CD4-positive, alpha-beta memory T cell (primary cell): ENCODE measurements at regions not wholly inside any gene's neighbourhood (a gene's known extent, or its start where the extent isn't known, plus 50 kb on each side); places are given as distances from the start of the nearest gene placed in this dataset.

Source experiments
- CTCF ChIA-PET: fragments of 350-600 bp; sonication (Branson Sonifier 250); formaldehyde crosslinking; loops from one replicate; lab custom pipeline; 2021; ENCODE audit warnings: inconsistent platforms; ENCODE audit not compliant: partially characterized antibody; lab: Charles Lee
- POLR2A ChIA-PET: fragments of 350-600 bp; sonication (Branson Sonifier 250); formaldehyde crosslinking; loops from one replicate; lab custom pipeline; 2021; ENCODE audit not compliant: partially characterized antibody; lab: Charles Lee
- DNase-seq, 5 donors: peaks; one replicate each; pipeline versions ENCODE4 v3.0.0 to v3.0.0-alpha.2; 2020 to 2022; ENCODE audit warnings: mixed read lengths in 1 of 5
- H3K27ac ChIP-seq: one replicate; pipeline ENCODE4 v1.7.0; 2013; ENCODE audit warnings: low read depth, low read length
- H3K27me3 ChIP-seq: 2 replicates; pipeline ENCODE4 v1.7.0; 2013; ENCODE audit warnings: mild to moderate bottlenecking, low read length, moderate library complexity; ENCODE audit not compliant: insufficient read depth
- H3K36me3 ChIP-seq: 2 replicates; pipeline ENCODE4 v1.7.0; 2013; ENCODE audit warnings: mild to moderate bottlenecking, low read length, moderate library complexity; ENCODE audit not compliant: insufficient read depth
- H3K4me1 ChIP-seq: 2 replicates; pipeline ENCODE4 v1.7.0; 2013; ENCODE audit warnings: mild to moderate bottlenecking, low read length, moderate library complexity; ENCODE audit not compliant: insufficient read depth
- H3K4me3 ChIP-seq, 2 donors: one replicate each; pipeline ENCODE4 v1.7.0; 2013; ENCODE audit warnings: low read length in 2 of 2, mild to moderate bottlenecking in 1 of 2
- H3K9me3 ChIP-seq, 2 donors: one replicate each; pipeline ENCODE4 v1.7.0; 2013; ENCODE audit warnings: low read length in 2 of 2, control low read depth in 1 of 2; ENCODE audit not compliant: control insufficient read depth in 1 of 2
- H3K27ac Mint-ChIP-seq, 7 donors: one replicate each; pipeline ENCODE4 v1.8.0; 2020 to 2021; ENCODE audit warnings: mixed read lengths in 7 of 7, mild to moderate bottlenecking in 6 of 7, inconsistent platforms in 3 of 7, moderate library complexity in 3 of 7
- H3K27me3 Mint-ChIP-seq, 2 donors: one replicate each; pipeline ENCODE4 v1.8.0; 2020 to 2021; ENCODE audit warnings: mixed read lengths in 2 of 2
- H3K36me3 Mint-ChIP-seq, 2 donors: one replicate each; pipeline ENCODE4 v1.8.0; 2020 to 2021; ENCODE audit warnings: mixed read lengths in 2 of 2, inconsistent platforms in 1 of 2, mild to moderate bottlenecking in 1 of 2
- H3K4me1 Mint-ChIP-seq, 4 donors: one replicate each; pipeline ENCODE4 v1.8.0; 2020 to 2021; ENCODE audit warnings: mixed read lengths in 4 of 4, mild to moderate bottlenecking in 1 of 4
- H3K4me3 Mint-ChIP-seq, 8 donors: one replicate each; pipeline ENCODE4 v1.8.0; 2020 to 2021; ENCODE audit warnings: mixed read lengths in 8 of 8, mild to moderate bottlenecking in 7 of 8, moderate library complexity in 6 of 8, inconsistent platforms in 3 of 8
- H3K9me3 Mint-ChIP-seq, 8 donors: one replicate each; pipeline ENCODE4 v1.8.0; 2020 to 2021; ENCODE audit warnings: mixed read lengths in 8 of 8, mild to moderate bottlenecking in 5 of 8, inconsistent platforms in 3 of 8, moderate library complexity in 1 of 8
- intact Hi-C: fragments of 100-400 bp; cut with micrococcal nuclease; formaldehyde crosslinking; loops from one replicate; pipeline ENCODE4 v1.15.1; 2023

DNA sequence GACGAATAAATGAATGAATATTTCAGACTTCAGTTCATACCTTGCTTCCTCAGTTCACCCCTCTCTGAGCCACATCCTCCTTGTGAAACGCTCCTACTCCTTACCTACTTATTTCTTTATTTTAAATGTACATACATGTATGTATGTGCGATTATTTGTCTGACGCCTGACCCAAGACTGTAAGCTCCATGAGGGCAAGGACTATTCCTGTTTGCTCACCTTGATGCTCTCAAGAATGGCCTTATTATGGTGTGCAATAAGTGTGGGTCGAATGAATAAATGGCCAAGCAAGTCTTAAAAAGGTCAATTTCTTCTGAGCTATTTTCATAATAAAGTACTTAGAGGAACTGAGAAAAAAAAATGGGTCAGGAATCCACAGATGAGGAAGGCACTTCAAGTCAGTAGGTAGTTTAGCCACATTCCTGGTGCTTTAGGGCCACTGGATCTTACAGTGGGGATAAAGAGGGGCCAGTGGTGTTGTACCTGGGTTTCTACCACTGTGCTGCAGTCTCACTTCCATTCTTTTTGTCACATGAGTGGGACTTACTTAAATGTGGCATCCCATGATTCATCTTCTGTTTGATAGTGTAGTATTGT is 74.7 kb downstream of the SDC1 start:
- Mint-ChIP-seq H3K4me3 (no peak overlapping the region), H3K4me1 (no peaks in the 10 kb centered on the region), H3K9me3 (peaks cover 0 to 1% (median 0%) of the 10 kb centered on the region in 8 donors), H3K27me3 (peaks cover 26 to 37% of the 10 kb centered on the region in 2 donors), H3K36me3 (no peaks in the 10 kb centered on the region), H3K27ac (no peak overlapping the region)
- H3K4me1 ChIP-seq, result no peaks in the 10 kb centered on the region
- POLR2A ChIA-PET, result no interaction called here
- H3K9me3 ChIP-seq, result no peaks in the 10 kb centered on the region
- H3K36me3 ChIP-seq, result no peaks in the 10 kb centered on the region
- no peak for DNase-seq
- no peaks in the 10 kb centered on the region for H3K27me3 ChIP-seq
- no peak overlapping the region for H3K27ac ChIP-seq
- no peak overlapping the region for H3K4me3 ChIP-seq
- CTCF ChIA-PET, result no interaction called here
- intact Hi-C loops, result no loop called here

DNA sequence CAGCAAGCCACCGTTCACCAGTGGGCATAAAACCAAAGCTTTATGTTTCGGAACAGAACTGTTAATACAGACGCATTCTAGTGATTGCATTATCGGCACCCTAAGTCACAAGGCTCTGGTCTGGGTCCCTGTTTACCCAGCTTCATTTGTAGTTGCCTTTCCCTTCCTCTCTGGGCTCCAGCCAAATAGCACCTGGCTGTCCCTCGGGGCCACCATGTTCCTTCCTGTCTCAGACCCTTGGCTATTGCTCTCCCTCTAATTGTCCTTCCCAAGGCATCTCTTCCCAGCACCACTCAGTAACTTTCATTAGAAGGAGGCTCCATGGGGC is 75.3 kb downstream of the SDC1 start:
- ChIA-PET CTCF (no interaction called here), POLR2A (no interaction called here)
- Histone ChIP-seq H3K9me3 (no peaks in the 10 kb centered on the region), H3K27ac (no peak overlapping the region), H3K4me3 (no peak overlapping the region), H3K27me3 (no peaks in the 10 kb centered on the region), H3K36me3 (no peaks in the 10 kb centered on the region), H3K4me1 (no peaks in the 10 kb centered on the region)
- intact Hi-C loops, result no loop called here
- DNase-seq, result no peak
- peaks cover 23 to 38% of the 10 kb centered on the region in 2 donors for H3K27me3 Mint-ChIP-seq
- H3K4me3 Mint-ChIP-seq, result no peak overlapping the region
- no peak overlapping the region for H3K27ac Mint-ChIP-seq
- peaks cover 0 to 1% (median 0%) of the 10 kb centered on the region in 8 donors for H3K9me3 Mint-ChIP-seq
- H3K36me3 Mint-ChIP-seq, result no peaks in the 10 kb centered on the region
- H3K4me1 Mint-ChIP-seq, result no peaks in the 10 kb centered on the region

DNA sequence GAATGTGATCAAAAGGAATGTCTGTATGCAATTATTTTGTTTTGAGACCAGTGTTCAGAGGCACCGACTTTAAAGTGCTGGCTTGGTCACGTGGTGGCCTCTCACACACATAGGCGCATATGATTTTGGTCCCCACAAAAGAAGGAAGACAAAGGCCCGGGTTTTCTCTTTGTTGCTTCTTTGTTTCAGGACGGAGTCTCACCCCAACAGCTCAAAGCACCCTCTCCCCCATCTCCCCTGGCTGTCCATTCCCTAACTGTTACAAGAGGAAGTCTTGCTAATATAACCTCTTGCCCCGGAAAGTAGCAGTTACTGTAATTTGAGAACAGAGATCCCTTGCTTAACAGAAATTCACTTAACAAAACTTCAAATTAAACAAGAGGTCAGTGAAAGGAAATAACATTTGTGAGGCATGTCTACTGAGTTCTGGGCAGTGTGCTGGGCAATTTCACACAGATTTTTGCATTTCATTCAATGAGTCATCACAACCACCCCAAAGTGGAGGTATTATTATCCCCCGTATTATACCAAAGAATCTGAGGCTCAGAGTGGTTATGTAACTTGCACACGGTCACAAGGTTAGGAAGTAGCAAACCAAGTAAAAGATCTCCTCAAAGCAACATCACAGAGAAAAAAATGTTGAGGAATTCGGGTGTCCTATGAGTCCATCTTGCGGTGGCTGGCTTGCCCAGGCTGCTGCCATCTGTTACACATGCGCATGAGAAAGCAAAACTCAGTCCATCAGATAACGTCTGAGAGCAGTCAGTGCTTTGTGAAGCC is 75.8 kb downstream of the SDC1 start:
- no peak overlapping the region for H3K4me3 Mint-ChIP-seq
- no peak overlapping the region for H3K27ac Mint-ChIP-seq
- peaks cover 22 to 36% of the 10 kb centered on the region in 2 donors for H3K27me3 Mint-ChIP-seq
- no peak overlapping the region for H3K4me3 ChIP-seq
- DNase-seq, result no peak
- no peaks in the 10 kb centered on the region for H3K27me3 ChIP-seq
- ChIA-PET POLR2A (no interaction called here), CTCF (no interaction called here)
- H3K9me3 ChIP-seq, result no peaks in the 10 kb centered on the region
- H3K36me3 ChIP-seq, result no peaks in the 10 kb centered on the region
- no peak overlapping the region for H3K27ac ChIP-seq
- H3K4me1 Mint-ChIP-seq, result no peaks in the 10 kb centered on the region
- intact Hi-C loops, result no loop called here
- H3K9me3 Mint-ChIP-seq, result peaks cover 0 to 1% (median 0%) of the 10 kb centered on the region in 8 donors
- H3K36me3 Mint-ChIP-seq, result no peaks in the 10 kb centered on the region
- H3K4me1 ChIP-seq, result no peaks in the 10 kb centered on the region

DNA sequence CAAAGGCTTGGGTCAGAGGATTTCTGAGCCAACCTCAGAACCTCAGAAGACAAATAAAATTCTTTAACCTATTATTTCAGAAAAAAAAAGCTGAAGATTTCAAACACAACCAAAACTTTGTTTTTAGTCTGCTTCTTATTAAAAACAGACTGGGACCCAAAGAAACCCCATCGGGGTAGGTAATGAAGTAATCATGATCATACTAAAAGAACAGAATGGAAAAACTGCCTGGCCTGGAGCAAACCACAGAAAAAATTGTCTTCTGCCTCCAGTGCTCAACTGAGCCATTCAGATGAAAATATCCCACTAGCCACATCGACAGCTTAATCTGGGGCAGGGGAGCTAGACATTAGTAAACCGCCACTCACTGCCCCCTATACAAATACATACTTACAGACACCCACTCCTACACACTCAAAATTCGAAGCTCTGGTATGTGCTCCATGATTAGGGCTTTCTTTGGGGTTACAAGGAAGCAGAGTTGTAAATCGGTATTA is 76.5 kb downstream of the SDC1 start:
- H3K27me3 ChIP-seq, result no peaks in the 10 kb centered on the region
- Mint-ChIP-seq H3K36me3 (no peaks in the 10 kb centered on the region), H3K4me3 (no peak overlapping the region), H3K27ac (no peak overlapping the region), H3K9me3 (peaks cover 0 to 1% (median 0%) of the 10 kb centered on the region in 8 donors), H3K4me1 (no peaks in the 10 kb centered on the region), H3K27me3 (peaks cover 19 to 34% of the 10 kb centered on the region in 2 donors)
- POLR2A ChIA-PET, result no interaction called here
- intact Hi-C loops, result no loop called here
- no peak overlapping the region for H3K27ac ChIP-seq
- no peaks in the 10 kb centered on the region for H3K4me1 ChIP-seq
- no peaks in the 10 kb centered on the region for H3K9me3 ChIP-seq
- no peak overlapping the region for H3K4me3 ChIP-seq
- DNase-seq, result no peak
- CTCF ChIA-PET, result no interaction called here
- H3K36me3 ChIP-seq, result no peaks in the 10 kb centered on the region

DNA sequence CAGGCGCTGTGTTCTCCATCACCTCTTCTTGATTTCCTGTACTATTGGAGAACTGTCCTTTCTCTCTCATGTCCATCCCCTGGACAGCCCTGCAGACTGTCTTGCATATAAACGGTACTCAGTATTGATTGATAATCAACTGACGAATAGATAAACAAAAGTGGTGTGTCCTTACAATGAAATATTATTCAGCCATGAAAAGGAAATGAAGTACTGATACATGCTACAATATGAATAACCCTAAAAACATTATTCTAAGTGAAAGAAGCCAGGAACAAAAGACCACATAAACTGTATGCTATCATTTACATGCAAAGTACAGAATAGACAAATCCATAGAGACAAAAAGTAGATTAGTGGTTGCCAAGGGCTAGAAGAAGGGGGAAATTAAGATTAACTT is 77.6 kb downstream of the SDC1 start:
- intact Hi-C loops, result no loop called here
- Histone ChIP-seq H3K27ac (no peak overlapping the region), H3K36me3 (no peaks in the 10 kb centered on the region), H3K27me3 (no peaks in the 10 kb centered on the region), H3K9me3 (no peaks in the 10 kb centered on the region), H3K4me1 (no peaks in the 10 kb centered on the region), H3K4me3 (no peak overlapping the region)
- no peaks in the 10 kb centered on the region for H3K36me3 Mint-ChIP-seq
- no peaks in the 10 kb centered on the region for H3K4me1 Mint-ChIP-seq
- peaks cover 0 to 1% (median 0%) of the 10 kb centered on the region in 8 donors for H3K9me3 Mint-ChIP-seq
- H3K27me3 Mint-ChIP-seq, result peaks cover 16 to 31% of the 10 kb centered on the region in 2 donors
- no peak overlapping the region for H3K27ac Mint-ChIP-seq
- ChIA-PET POLR2A (no interaction called here), CTCF (no interaction called here)
- DNase-seq, result no peak
- no peak overlapping the region for H3K4me3 Mint-ChIP-seq

DNA sequence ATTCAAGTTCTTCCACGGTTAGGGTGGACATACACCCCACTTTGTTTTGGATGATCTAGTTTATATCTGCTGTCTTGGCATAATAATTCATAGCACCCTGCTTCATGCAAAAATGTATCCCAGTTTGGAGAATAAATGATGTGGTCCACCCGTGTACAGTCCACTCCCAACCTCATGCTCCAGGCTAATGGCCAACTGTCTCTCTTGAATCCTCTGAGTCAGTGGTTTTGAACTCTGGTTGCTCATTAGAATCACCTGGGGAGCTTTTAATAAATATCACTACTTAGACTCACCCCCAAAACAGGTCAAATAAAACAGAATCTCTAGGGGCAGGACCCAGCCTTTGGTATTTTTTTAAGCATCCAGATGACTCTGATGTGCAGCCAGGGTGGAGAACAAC is 78.5 kb downstream of the SDC1 start:
- H3K27ac ChIP-seq, result no peak overlapping the region
- ChIA-PET CTCF (no interaction called here), POLR2A (no interaction called here)
- H3K36me3 Mint-ChIP-seq, result no peaks in the 10 kb centered on the region
- H3K4me1 Mint-ChIP-seq, result no peaks in the 10 kb centered on the region
- no peak overlapping the region for H3K4me3 Mint-ChIP-seq
- peaks cover 18 to 31% of the 10 kb centered on the region in 2 donors for H3K27me3 Mint-ChIP-seq
- H3K4me1 ChIP-seq, result no peaks in the 10 kb centered on the region
- intact Hi-C loops, result no loop called here
- H3K9me3 ChIP-seq, result no peaks in the 10 kb centered on the region
- no peak overlapping the region for H3K4me3 ChIP-seq
- DNase-seq, result no peak
- no peaks in the 10 kb centered on the region for H3K36me3 ChIP-seq
- H3K27me3 ChIP-seq, result no peaks in the 10 kb centered on the region
- peak overlapping the region in 1 of 7 donors; percentile 52 for H3K27ac Mint-ChIP-seq
- H3K9me3 Mint-ChIP-seq, result peaks cover 0 to 1% (median 0%) of the 10 kb centered on the region in 8 donors

DNA sequence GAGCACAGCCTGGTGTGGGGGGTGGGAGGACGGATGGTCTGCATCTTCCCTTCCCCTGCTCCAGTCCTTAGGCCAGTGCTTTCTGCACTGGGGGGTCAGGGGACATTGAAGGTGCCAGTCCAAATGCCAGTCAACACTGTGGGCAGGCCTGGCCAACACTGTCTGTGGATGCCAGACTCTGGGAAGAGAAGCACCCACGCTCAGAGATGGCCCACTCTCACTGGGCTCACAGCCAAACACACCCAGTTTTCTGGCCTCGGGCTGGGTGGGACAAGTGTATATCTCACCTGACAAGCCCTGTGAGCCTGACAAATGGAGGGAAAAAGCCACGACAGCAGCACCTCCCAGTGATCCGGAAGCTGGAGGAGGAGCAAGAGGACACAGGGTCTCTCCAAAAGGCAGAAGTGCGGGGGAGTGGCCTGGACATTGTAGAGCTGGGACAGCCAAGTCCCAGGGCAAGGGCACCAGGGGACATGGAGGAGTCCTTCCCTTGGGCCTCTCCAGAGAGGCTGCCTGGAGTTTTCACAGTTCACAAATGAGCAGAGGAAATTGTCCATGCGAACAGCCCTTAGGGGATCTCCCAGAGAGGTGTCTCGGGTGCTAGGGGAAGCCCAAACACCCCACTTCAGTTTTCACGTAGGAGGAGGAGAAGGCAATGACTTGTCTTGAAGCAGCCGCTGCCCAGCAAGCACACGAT is 79.3 kb downstream of the SDC1 start:
- POLR2A ChIA-PET, result no interaction called here

More for the DNA sequence above, 79.3 kb downstream of the SDC1 start:
- no peak for DNase-seq
- Mint-ChIP-seq H3K27me3 (peaks cover 15 to 29% of the 10 kb centered on the region in 2 donors), H3K9me3 (peaks cover 0 to 1% (median 0%) of the 10 kb centered on the region in 8 donors), H3K36me3 (no peaks in the 10 kb centered on the region), H3K4me1 (no peaks in the 10 kb centered on the region), H3K4me3 (no peak overlapping the region), H3K27ac (no peak overlapping the region)
- Histone ChIP-seq H3K36me3 (no peaks in the 10 kb centered on the region), H3K9me3 (no peaks in the 10 kb centered on the region), H3K27ac (no peak overlapping the region), H3K4me3 (no peak overlapping the region), H3K27me3 (no peaks in the 10 kb centered on the region), H3K4me1 (no peaks in the 10 kb centered on the region)
- intact Hi-C loops, result no loop called here
- CTCF ChIA-PET, result no interaction called here
